NB4 (cell line): ENCODE measurements at regions not wholly inside any gene's neighbourhood (a gene's known extent, or its start where the extent isn't known, plus 50 kb on each side); places are given as distances from the start of the nearest gene placed in this dataset.

ENCODE experiments used
- CTCF ChIP-seq: IDR thresholded peaks from one replicate; pipeline ENCODE4 v1.5.1; 2012; ENCODE audit warnings: low read depth, low read length
- MAX ChIP-seq: IDR thresholded peaks from 2 replicates; pipeline ENCODE4 v1.6.1; 2011; ENCODE audit warnings: low read depth, low read length
- MYC ChIP-seq: IDR thresholded peaks from 2 replicates; pipeline ENCODE4 v1.6.1; 2011; ENCODE audit warnings: low read depth, low read length
- POLR2A ChIP-seq: IDR thresholded peaks from 2 replicates; pipeline ENCODE4 v1.6.1; 2011; ENCODE audit warnings: mild to moderate bottlenecking; ENCODE audit not compliant: insufficient read length; ENCODE audit errors: extremely low read depth

- TF ChIP-seq CTCF (no peak), POLR2A (no peak), MYC (no peak), MAX (no peak)
These were observed 391.9 kb upstream of the RAB6C start for GRCh38 chr2:129587426-129588064.
